ENCODE measurements at regions not wholly inside any gene's neighbourhood (a gene's known extent, or its start where the extent isn't known, plus 50 kb on each side); places are given as distances from the start of the nearest gene placed in this dataset.

DNA sequence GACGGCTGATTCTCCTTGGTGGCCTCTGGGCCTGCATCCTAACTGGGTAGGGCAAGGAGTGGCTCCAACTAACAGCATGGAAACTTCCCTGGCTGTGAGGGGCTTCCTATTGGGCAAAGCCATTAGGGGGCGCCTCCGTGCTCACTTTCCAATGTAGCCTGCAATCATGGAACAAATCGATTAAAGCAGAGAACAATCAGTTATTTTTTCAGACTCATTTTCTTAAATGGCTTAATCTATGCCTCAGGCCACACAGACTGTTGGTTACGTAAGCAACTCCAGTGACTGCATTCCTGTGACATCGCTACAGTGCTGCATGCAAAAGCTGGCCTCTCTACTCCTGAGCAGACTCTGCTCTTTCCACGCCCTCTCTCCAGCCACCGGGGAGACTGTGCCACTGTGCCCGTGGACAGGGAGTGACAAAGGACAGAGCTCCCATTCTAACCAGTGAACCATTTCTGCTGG, 278.9 kb downstream of the KLF13 start:
- TF ChIP-seq, protein P1, sequence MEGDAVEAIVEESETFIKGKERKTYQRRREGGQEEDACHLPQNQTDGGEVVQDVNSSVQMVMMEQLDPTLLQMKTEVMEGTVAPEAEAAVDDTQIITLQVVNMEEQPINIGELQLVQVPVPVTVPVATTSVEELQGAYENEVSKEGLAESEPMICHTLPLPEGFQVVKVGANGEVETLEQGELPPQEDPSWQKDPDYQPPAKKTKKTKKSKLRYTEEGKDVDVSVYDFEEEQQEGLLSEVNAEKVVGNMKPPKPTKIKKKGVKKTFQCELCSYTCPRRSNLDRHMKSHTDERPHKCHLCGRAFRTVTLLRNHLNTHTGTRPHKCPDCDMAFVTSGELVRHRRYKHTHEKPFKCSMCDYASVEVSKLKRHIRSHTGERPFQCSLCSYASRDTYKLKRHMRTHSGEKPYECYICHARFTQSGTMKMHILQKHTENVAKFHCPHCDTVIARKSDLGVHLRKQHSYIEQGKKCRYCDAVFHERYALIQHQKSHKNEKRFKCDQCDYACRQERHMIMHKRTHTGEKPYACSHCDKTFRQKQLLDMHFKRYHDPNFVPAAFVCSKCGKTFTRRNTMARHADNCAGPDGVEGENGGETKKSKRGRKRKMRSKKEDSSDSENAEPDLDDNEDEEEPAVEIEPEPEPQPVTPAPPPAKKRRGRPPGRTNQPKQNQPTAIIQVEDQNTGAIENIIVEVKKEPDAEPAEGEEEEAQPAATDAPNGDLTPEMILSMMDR (IDR thresholded peaks at IDR 0.05) = no peak
- TF ChIP-seq POLR2AphosphoS5 (IDR thresholded peaks at IDR 0.05) = no peak

Measured in transverse colon (tissue), 4 donors.